A549 (cell line): ENCODE measurements at regions not wholly inside any gene's neighbourhood (a gene's known extent, or its start where the extent isn't known, plus 50 kb on each side); places are given as distances from the start of the nearest gene placed in this dataset.

Experiments used
- ATAC-seq, 2 experiments: fragments of 200-7000 bp in 1 of 2; fragments of >200 bp in 1 of 2; cut with Nextera tagmentation in 1 of 2; cut with Tn5 transposase in 1 of 2; 3 replicates each; pipeline versions ENCODE4 v1.8.0 to v1.9.1; 2018 to 2020; ENCODE audit warnings: mild to moderate bottlenecking in 1 of 2, moderate library complexity in 1 of 2
- CTCF ChIA-PET: fragments of 300-600 bp; sonication (Branson Sonifier 250); formaldehyde crosslinking; extraction: SDS; loops from one replicate; lab custom pipeline; 2021; ENCODE audit warnings: antibody characterized with exemption, inconsistent platforms; lab: Yijun Ruan, JAX
- POLR2A ChIA-PET: fragments of 350-600 bp; formaldehyde crosslinking; extraction: SDS; loops from one replicate; lab custom pipeline; 2021; ENCODE audit warnings: antibody characterized with exemption, inconsistent platforms; lab: Yijun Ruan, JAX
- DNase-seq, 2 experiments: peaks; one replicate each; pipeline versions ENCODE4 v3.0.0 to v3.0.0-alpha.2; 2011 to 2016; ENCODE audit warnings: low read depth in 1 of 2, low spot score in 1 of 2
- FAIRE-seq: peaks from 2 replicates; lab custom pipeline; 2011; peaks lifted over from hg19 to GRCh38; lab: Jason Lieb, UNC
- H3K27ac ChIP-seq, 2 experiments: fragments of >200 bp; sonication (Bioruptor Twin); formaldehyde crosslinking; 3 replicates each; pipeline ENCODE4 v1.5.1; 2016 to 2017
- H3K4me1 ChIP-seq: fragments of >200 bp; sonication (Bioruptor Twin); formaldehyde crosslinking; 3 replicates; pipeline ENCODE4 v1.6.1; 2016
- H3K4me2 ChIP-seq: fragments of >200 bp; sonication (Bioruptor Twin); formaldehyde crosslinking; 3 replicates; pipeline ENCODE4 v1.6.1; 2016
- H3K4me3 ChIP-seq: fragments of >200 bp; sonication (Bioruptor Twin); formaldehyde crosslinking; 3 replicates; pipeline ENCODE4 v1.5.1; 2016
- H3K9me3 ChIP-seq: fragments of >200 bp; sonication (Bioruptor Twin); formaldehyde crosslinking; 3 replicates; pipeline ENCODE4 v1.6.1; 2016
- BHLHE40 ChIP-seq: IDR thresholded peaks from 2 replicates; pipeline ENCODE4 v1.6.1; 2012; ENCODE audit warnings: low read depth, low read length, inconsistent platforms
- CBX2 ChIP-seq: fragments of 200-600 bp; sonication (generic); IDR thresholded peaks from 2 replicates; pipeline ENCODE4 v1.6.1; 2016; ENCODE audit warnings: low read depth, mild to moderate bottlenecking, borderline replicate concordance
- CBX8 ChIP-seq: fragments of 200-600 bp; sonication (generic); IDR thresholded peaks from 2 replicates; pipeline ENCODE4 v1.6.1; 2016
- CEBPB ChIP-seq, 2 experiments: fragments of >200 bp in 1 of 2; sonication (Bioruptor Twin) in 1 of 2; formaldehyde crosslinking in 1 of 2; IDR thresholded peaks; 2 replicates each; pipeline ENCODE4 v1.6.1; 2012 to 2016
- CHD2 ChIP-seq: fragments of 150-350 bp; IDR thresholded peaks from 2 replicates; pipeline ENCODE4 v1.6.1; 2014; ENCODE audit warnings: low read length; ENCODE audit not compliant: partially characterized antibody
- EHF ChIP-seq: fragments of 250-450 bp; sonication (Bioruptor Pico); IDR thresholded peaks from 2 replicates; pipeline ENCODE4 v1.5.0; 2020; ENCODE audit warnings: mild to moderate bottlenecking
- GATA3 ChIP-seq: IDR thresholded peaks from 2 replicates; pipeline ENCODE4 v1.6.1; 2012; ENCODE audit warnings: borderline replicate concordance
- JUNB ChIP-seq: fragments of >200 bp; sonication (Bioruptor Twin); formaldehyde crosslinking; IDR thresholded peaks from 2 replicates; pipeline ENCODE4 v1.6.1; 2016
- NFE2L2 ChIP-seq: fragments of 150-350 bp; conservative IDR thresholded peaks from 2 replicates; pipeline ENCODE4 v1.6.1; 2014; ENCODE audit warnings: low read length
- RARB ChIP-seq: fragments of 250-450 bp; sonication (Bioruptor Pico); IDR thresholded peaks from 2 replicates; pipeline ENCODE4 v1.8.0; 2021; ENCODE audit warnings: mild to moderate bottlenecking, moderate library complexity
- RNF2 ChIP-seq: fragments of 200-600 bp; sonication (generic); IDR thresholded peaks from 2 replicates; pipeline ENCODE4 v1.6.1; 2016; ENCODE audit warnings: low read depth, mild to moderate bottlenecking, antibody characterized with exemption, moderate library complexity, borderline replicate concordance
- SMC3 ChIP-seq: fragments of >200 bp; sonication (Bioruptor Twin); formaldehyde crosslinking; IDR thresholded peaks from 3 replicates; pipeline ENCODE4 v1.6.1; 2018; ENCODE audit warnings: inconsistent platforms
- ZC3H11A ChIP-seq: fragments of 450-650 bp; IDR thresholded peaks from 2 replicates; pipeline ENCODE4 v1.6.1; 2014; ENCODE audit warnings: antibody characterized with exemption, mild to moderate bottlenecking
- ZFP36 ChIP-seq: fragments of 450-650 bp; IDR thresholded peaks from 2 replicates; pipeline ENCODE4 v1.6.1; 2014; ENCODE audit warnings: borderline replicate concordance; ENCODE audit not compliant: partially characterized antibody
- WGBS: methylation state at CpG from one replicate; pipeline ENCODE4 v1.1.6; 2017; ENCODE audit errors: missing lambda C conversion rate; 5-methylcytosine and 5-hydroxymethylcytosine counted together
- TF ChIP-seq, protein P1 (sequence below): fragments of 450-650 bp; IDR thresholded peaks from 2 replicates; pipeline ENCODE4 v1.6.1; 2014; ENCODE audit warnings: antibody characterized with exemption
- TF ChIP-seq, protein P2 (sequence below): fragments of 250-450 bp; sonication (Bioruptor Pico); IDR thresholded peaks from 2 replicates; pipeline ENCODE4 v1.5.0; 2021; ENCODE audit warnings: mild to moderate bottlenecking, moderate library complexity, borderline replicate concordance

DNA sequence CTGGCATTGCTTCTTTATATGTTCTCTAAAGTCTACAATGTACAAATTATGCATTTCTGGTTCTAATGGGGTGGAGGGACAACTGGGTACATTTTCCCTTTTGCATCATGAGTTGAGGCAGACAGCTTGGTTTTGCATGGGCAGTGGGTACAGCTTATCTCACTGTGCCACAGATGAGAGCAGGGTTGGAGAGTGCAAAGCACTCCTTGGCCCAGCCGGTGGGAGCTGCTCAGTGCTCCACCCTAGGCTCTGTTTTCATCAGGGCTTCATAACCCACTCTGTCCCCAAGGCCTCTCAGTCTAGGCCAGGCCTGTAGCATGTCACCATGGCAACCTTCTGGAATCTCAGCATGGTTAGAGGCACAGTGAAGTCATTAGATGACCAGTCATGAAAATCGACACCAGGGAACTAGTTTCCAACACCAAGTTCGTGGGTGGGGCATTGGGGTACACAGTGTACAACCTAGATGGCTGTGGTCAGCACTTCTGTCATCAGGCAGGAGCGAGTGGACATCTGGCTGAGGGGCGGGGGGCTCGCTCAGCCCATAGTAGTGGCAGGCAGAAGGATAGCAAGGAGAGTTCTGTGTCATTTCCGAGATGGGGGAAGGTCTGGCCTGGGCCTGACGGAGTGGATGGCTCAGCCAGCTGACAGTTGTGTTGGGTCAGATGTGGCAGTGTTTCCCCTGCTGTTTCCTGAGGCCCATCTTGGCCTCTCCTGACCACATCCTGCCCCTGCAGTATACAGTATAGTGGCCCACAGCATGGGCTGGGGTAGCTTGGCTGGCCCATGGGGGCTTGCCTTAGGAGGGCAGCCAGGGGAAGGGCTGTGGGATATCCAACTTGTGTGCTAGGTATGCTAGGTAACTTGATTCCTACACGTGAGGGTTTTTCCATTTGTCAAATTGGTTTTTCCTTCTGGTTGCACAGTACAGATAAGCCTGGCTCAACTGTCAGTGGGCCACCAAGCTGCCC, 75.7 kb upstream of the PRR23C start:
- H3K4me3 ChIP-seq = no peak overlapping the region
- DNase-seq (peak in 1 of 2 experiments; percentile 20), FAIRE-seq (no peak), ATAC-seq (peak in 1 of 2 experiments; percentile 33; a peak in 3 of 6 replicates)
- peaks cover 27% of the 10 kb centered on the region for H3K4me1 ChIP-seq
- no peak for TF ChIP-seq RNF2
- TF ChIP-seq, protein P1, sequence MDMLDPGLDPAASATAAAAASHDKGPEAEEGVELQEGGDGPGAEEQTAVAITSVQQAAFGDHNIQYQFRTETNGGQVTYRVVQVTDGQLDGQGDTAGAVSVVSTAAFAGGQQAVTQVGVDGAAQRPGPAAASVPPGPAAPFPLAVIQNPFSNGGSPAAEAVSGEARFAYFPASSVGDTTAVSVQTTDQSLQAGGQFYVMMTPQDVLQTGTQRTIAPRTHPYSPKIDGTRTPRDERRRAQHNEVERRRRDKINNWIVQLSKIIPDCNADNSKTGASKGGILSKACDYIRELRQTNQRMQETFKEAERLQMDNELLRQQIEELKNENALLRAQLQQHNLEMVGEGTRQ = no peak
- TF ChIP-seq ZFP36 = no peak
- TF ChIP-seq SMC3 = no peak
- TF ChIP-seq, protein P2, sequence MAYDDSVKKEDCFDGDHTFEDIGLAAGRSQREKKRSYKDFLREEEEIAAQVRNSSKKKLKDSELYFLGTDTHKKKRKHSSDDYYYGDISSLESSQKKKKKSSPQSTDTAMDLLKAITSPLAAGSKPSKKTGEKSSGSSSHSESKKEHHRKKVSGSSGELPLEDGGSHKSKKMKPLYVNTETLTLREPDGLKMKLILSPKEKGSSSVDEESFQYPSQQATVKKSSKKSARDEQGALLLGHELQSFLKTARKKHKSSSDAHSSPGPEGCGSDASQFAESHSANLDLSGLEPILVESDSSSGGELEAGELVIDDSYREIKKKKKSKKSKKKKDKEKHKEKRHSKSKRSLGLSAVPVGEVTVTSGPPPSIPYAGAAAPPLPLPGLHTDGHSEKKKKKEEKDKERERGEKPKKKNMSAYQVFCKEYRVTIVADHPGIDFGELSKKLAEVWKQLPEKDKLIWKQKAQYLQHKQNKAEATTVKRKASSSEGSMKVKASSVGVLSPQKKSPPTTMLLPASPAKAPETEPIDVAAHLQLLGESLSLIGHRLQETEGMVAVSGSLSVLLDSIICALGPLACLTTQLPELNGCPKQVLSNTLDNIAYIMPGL (CRISPR knock-in tag) = no peak
- TF ChIP-seq ZC3H11A = no peak
- TF ChIP-seq BHLHE40 = no peak
- no peak for TF ChIP-seq CBX8
- TF ChIP-seq JUNB = no peak
- TF ChIP-seq RARB (CRISPR knock-in tag) = no peak
- TF ChIP-seq CBX2 = no peak
- TF ChIP-seq NFE2L2 = no peak
- TF ChIP-seq CHD2 = no peak
- TF ChIP-seq CEBPB (IDR thresholded peaks at IDR 0.05) = no peak
- peak overlapping the region; percentile 33 to 64; a peak in 2 of 6 replicates for H3K27ac ChIP-seq
- peak overlapping the region; percentile 59; the same call in 2 of the 3 replicates for H3K4me2 ChIP-seq
- POLR2A ChIA-PET = no interaction called here
- WGBS = 85% methylated on average over 5 of the region's 9 CpGs
- no peaks in the 10 kb centered on the region for H3K9me3 ChIP-seq
- CTCF ChIA-PET = interaction anchor here (1.8 to 4.6 kb wide), 3 partner anchors 9 to 208 kb away, joined by 5 to 30 read pairs (median 9); no protein-coding TSS in a partner anchor

DNA sequence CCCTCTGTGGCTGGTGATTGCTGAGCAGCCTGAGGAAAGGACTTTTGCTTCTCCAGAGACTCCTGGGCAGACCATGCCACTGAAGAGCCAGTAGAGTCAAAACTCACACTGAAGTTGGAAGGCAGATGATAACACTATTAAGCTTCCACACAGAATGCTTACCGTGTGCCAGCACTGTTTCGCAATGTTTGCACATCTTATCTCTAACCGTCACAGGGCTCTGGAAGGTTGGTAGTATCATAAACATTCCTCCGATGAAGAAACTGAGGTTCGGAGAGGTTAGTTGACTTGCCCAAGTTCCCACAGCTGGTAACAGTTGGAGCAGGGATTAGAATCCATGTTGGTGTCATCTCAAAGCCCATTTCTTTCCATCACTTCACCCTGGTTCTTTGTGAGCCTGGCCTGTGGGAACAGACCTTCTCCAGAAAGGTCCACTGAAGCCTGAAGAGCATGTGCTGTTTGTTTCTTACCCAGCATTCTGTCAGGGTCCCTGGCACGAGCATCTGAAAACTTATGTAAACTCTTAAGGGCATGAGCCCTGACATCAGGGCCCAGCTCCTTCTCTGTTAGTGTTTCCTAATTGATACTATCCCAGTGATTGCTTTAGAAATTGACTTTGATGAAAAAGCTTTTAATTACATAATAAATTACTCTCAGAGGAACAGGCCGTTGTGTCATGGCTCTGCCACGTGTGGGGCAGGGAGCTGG, 77.0 kb upstream of the PRR23C start:
- DNase-seq = peak in 1 of 2 experiments; percentile 50
- peak; percentile 77 to 94 for TF ChIP-seq CEBPB (IDR thresholded peaks at IDR 0.05)
- TF ChIP-seq NFE2L2 = no peak
- peak; percentile 63 for TF ChIP-seq GATA3
- CTCF ChIA-PET = interaction anchor here (1.0 to 4.6 kb wide), 4 partner anchors 10 to 209 kb away, joined by 3 to 30 read pairs (median 7); no protein-coding TSS in a partner anchor
- FAIRE-seq = no peak
- peak; percentile 46 to 75; a peak in 5 of 6 replicates for ATAC-seq
- Histone ChIP-seq H3K4me1 (peaks cover 26% of the 10 kb centered on the region), H3K4me3 (no peak overlapping the region), H3K4me2 (peak overlapping the region; percentile 59), H3K27ac (peak overlapping the region; percentile 29 to 72; a peak in 4 of 6 replicates), H3K9me3 (no peaks in the 10 kb centered on the region)
- POLR2A ChIA-PET = no interaction called here
- WGBS = 24% methylated on average over 6 of the region's 8 CpGs

DNA sequence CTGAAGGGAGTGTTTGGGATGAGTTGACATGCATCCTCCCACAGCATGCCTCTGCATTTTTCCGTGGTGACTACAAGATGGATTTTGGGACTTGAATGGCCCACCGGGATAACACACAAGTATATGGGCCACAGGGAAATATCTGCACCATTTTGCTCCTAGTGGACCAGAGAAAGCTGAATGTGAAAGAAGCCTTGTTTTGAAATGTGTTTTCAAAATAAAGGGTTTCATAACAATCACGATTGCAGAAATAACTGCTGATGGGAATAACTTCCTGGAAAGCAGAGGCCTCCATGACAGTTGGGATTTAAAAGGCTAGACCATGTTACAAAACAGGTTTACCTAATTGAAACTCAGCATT, 77.5 kb upstream of the PRR23C start:
- DNase-seq = no peak
- H3K9me3 ChIP-seq = no peaks in the 10 kb centered on the region
- H3K4me3 ChIP-seq = no peak overlapping the region
- WGBS = 65% methylated on average over 3 of the region's 3 CpGs
- FAIRE-seq = no peak
- no peak for ATAC-seq
- peak overlapping the region in 1 of 2 experiments; percentile 72; a peak in 3 of 6 replicates for H3K27ac ChIP-seq
- TF ChIP-seq NFE2L2 = no peak
- no peak for TF ChIP-seq EHF (CRISPR knock-in tag)
- TF ChIP-seq, all 56 proteins: peak for 0
- ChIA-PET POLR2A (no interaction called here), CTCF (interaction anchor here (1.0 to 4.6 kb wide), 3 partner anchors 11 to 208 kb away, joined by 3 to 30 read pairs (median 9); no protein-coding TSS in a partner anchor)
- H3K4me1 ChIP-seq = peaks cover 22% of the 10 kb centered on the region
- H3K4me2 ChIP-seq = no peak overlapping the region
